Suprapubic skin (tissue), 4 donors: ENCODE measurements at regions not wholly inside any gene's neighbourhood (a gene's known extent, or its start where the extent isn't known, plus 50 kb on each side); places are given as distances from the start of the nearest gene placed in this dataset.

Experiments
- DNase-seq, 2 donors: peaks; one replicate each; pipeline ENCODE4 v3.0.0-alpha.2; 2019; ENCODE audit warnings: low spot score in 2 of 2
- H3K27ac ChIP-seq: fragments of 200-600 bp; sonication (generic); one replicate; pipeline ENCODE4 v1.5.1; 2019
- H3K27me3 ChIP-seq: fragments of 200-600 bp; sonication (generic); one replicate; pipeline ENCODE4 v1.5.1; 2019
- H3K36me3 ChIP-seq: fragments of 200-600 bp; sonication (generic); one replicate; pipeline ENCODE4 v1.5.1; 2019
- H3K4me1 ChIP-seq: fragments of 200-600 bp; sonication (generic); one replicate; pipeline ENCODE4 v1.5.1; 2019
- H3K4me3 ChIP-seq: fragments of 200-600 bp; sonication (generic); one replicate; pipeline ENCODE4 v1.5.1; 2019; ENCODE audit warnings: mild to moderate bottlenecking
- H3K9me3 ChIP-seq: fragments of 200-600 bp; sonication (generic); one replicate; pipeline ENCODE4 v1.5.1; 2019
- CTCF ChIP-seq, 2 donors: fragments of 200-600 bp in 1 of 2; fragments of 450-650 bp in 1 of 2; sonication (generic) in 1 of 2; IDR thresholded peaks; one replicate each; pipeline ENCODE4 v1.5.1; 2016 to 2019; ENCODE audit warnings: antibody characterized with exemption in 2 of 2, mild to moderate bottlenecking in 1 of 2, moderate library complexity in 1 of 2
- EP300 ChIP-seq: sonication (generic); formaldehyde crosslinking; IDR thresholded peaks from one replicate; pipeline ENCODE4 v1.6.1; 2017; ENCODE audit warnings: antibody characterized with exemption
- POLR2A ChIP-seq, 2 donors: fragments of 450-650 bp; IDR thresholded peaks; one replicate each; pipeline ENCODE4 v1.6.1; 2017; ENCODE audit warnings: antibody characterized with exemption in 2 of 2, mild to moderate bottlenecking in 2 of 2, moderate library complexity in 2 of 2
- POLR2AphosphoS5 ChIP-seq, 3 donors: sonication (generic); formaldehyde crosslinking; IDR thresholded peaks; one replicate each; pipeline ENCODE4 v1.6.1; 2017; ENCODE audit warnings: antibody characterized with exemption in 3 of 3
- WGBS: methylation state at CpG from one replicate; pipeline ENCODE4 v1.1.5; 2018; 5-methylcytosine and 5-hydroxymethylcytosine counted together

GRCh38 chr10:85433248-85433647, 933.3 kb downstream of the GRID1 start:
- H3K4me3 ChIP-seq = no peak overlapping the region
- H3K27me3 ChIP-seq = no peaks in the 10 kb centered on the region
- no peaks in the 10 kb centered on the region for H3K36me3 ChIP-seq
- no peak for DNase-seq
- TF ChIP-seq POLR2A (IDR thresholded peaks at IDR 0.05) (no peak), EP300 (no peak), POLR2AphosphoS5 (IDR thresholded peaks at IDR 0.05) (no peak), CTCF (IDR thresholded peaks at IDR 0.05) (no peak)
- no peaks in the 10 kb centered on the region for H3K4me1 ChIP-seq
- 93% methylated on average over 7 of the region's 7 CpGs for WGBS
- no peaks in the 10 kb centered on the region for H3K9me3 ChIP-seq
- no peak overlapping the region for H3K27ac ChIP-seq

GRCh38 chr10:85444868-85445267, 921.7 kb downstream of the GRID1 start:
- H3K9me3 ChIP-seq = no peaks in the 10 kb centered on the region
- WGBS = 71% methylated on average over 2 of the region's 2 CpGs
- TF ChIP-seq EP300 = no peak
- TF ChIP-seq POLR2AphosphoS5 (IDR thresholded peaks at IDR 0.05) = no peak
- no peak for TF ChIP-seq POLR2A (IDR thresholded peaks at IDR 0.05)
- no peak overlapping the region for H3K27ac ChIP-seq
- H3K4me3 ChIP-seq = no peak overlapping the region
- DNase-seq = no peak
- no peaks in the 10 kb centered on the region for H3K4me1 ChIP-seq
- no peaks in the 10 kb centered on the region for H3K36me3 ChIP-seq
- H3K27me3 ChIP-seq = no peaks in the 10 kb centered on the region

GRCh38 chr10:85445702-85446101, 920.9 kb downstream of the GRID1 start:
- TF ChIP-seq POLR2A (IDR thresholded peaks at IDR 0.05) (no peak), POLR2AphosphoS5 (IDR thresholded peaks at IDR 0.05) (no peak), EP300 (no peak), CTCF (IDR thresholded peaks at IDR 0.05) (no peak)
- Histone ChIP-seq H3K4me1 (no peaks in the 10 kb centered on the region), H3K9me3 (no peaks in the 10 kb centered on the region), H3K36me3 (no peaks in the 10 kb centered on the region), H3K4me3 (no peak overlapping the region), H3K27me3 (no peaks in the 10 kb centered on the region), H3K27ac (no peak overlapping the region)
- no peak for DNase-seq
- WGBS = 47% methylated on average over 2 of the region's 2 CpGs

- Histone ChIP-seq H3K27me3 (no peaks in the 10 kb centered on the region), H3K9me3 (no peaks in the 10 kb centered on the region), H3K27ac (no peak overlapping the region), H3K4me3 (no peak overlapping the region), H3K36me3 (no peaks in the 10 kb centered on the region), H3K4me1 (no peaks in the 10 kb centered on the region)
- 64% methylated on average over 2 of the region's 2 CpGs for WGBS
- TF ChIP-seq EP300 (no peak), CTCF (IDR thresholded peaks at IDR 0.05) (no peak), POLR2AphosphoS5 (IDR thresholded peaks at IDR 0.05) (no peak), POLR2A (IDR thresholded peaks at IDR 0.05) (no peak)
- no peak for DNase-seq
These were observed 919.8 kb downstream of the GRID1 start for GRCh38 chr10:85446827-85447226.

GRCh38 chr10:85447690-85448089, 918.9 kb downstream of the GRID1 start:
- no peak overlapping the region for H3K27ac ChIP-seq
- TF ChIP-seq POLR2A (IDR thresholded peaks at IDR 0.05) = no peak
- no peak for DNase-seq
- 67% methylated on average over 1 of the region's 1 CpG for WGBS
- H3K4me1 ChIP-seq = no peaks in the 10 kb centered on the region
- H3K27me3 ChIP-seq = no peaks in the 10 kb centered on the region
- H3K9me3 ChIP-seq = no peaks in the 10 kb centered on the region
- H3K4me3 ChIP-seq = no peak overlapping the region
- H3K36me3 ChIP-seq = no peaks in the 10 kb centered on the region

- 56% methylated on average over 4 of the region's 5 CpGs for WGBS
These were observed 917.9 kb downstream of the GRID1 start for GRCh38 chr10:85448716-85449115.

More at GRCh38 chr10:85448716-85449115, 917.9 kb downstream of the GRID1 start:
- Histone ChIP-seq H3K36me3 (no peaks in the 10 kb centered on the region), H3K4me1 (no peaks in the 10 kb centered on the region), H3K27ac (no peak overlapping the region), H3K4me3 (no peak overlapping the region), H3K27me3 (no peaks in the 10 kb centered on the region), H3K9me3 (no peaks in the 10 kb centered on the region)
- no peak for DNase-seq
- TF ChIP-seq POLR2A (IDR thresholded peaks at IDR 0.05) = no peak
- TF ChIP-seq POLR2AphosphoS5 (IDR thresholded peaks at IDR 0.05) = no peak
- no peak for TF ChIP-seq EP300
- TF ChIP-seq CTCF (IDR thresholded peaks at IDR 0.05) = no peak
